ENCODE measurements at regions not wholly inside any gene's neighbourhood (a gene's known extent, or its start where the extent isn't known, plus 50 kb on each side); places are given as distances from the start of the nearest gene placed in this dataset.
"Not testable (repeated sequence)": the region's sequence is repeated elsewhere in the genome, so short reads cannot be mapped to it uniquely, and the experiment has no call there.

DNA sequence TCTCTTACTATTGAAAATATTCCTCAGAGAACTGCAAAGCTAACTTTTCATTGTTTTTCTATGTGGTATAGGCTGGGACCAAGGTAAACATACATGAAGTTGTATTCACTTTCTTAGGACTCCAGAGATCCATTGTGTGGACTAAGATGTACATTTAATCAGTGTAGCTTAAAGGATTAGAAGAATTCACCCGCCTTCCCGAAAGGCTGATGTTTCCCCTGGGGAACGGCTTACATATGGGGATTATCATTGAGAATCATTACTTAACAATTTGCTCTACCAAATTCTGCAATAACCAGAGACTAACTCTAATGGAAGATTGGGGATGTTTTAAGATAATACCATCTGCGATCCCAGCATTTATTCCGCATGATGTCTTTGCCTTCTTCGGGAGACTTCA, 257.1 kb upstream of the KIAA1217 start:
- in situ Hi-C loops (cut with HindIII; ENCODE audit: low pct_unique_long_range_greater_than_20kb, low sequenced_read_pairs), result no loop called here

DNA sequence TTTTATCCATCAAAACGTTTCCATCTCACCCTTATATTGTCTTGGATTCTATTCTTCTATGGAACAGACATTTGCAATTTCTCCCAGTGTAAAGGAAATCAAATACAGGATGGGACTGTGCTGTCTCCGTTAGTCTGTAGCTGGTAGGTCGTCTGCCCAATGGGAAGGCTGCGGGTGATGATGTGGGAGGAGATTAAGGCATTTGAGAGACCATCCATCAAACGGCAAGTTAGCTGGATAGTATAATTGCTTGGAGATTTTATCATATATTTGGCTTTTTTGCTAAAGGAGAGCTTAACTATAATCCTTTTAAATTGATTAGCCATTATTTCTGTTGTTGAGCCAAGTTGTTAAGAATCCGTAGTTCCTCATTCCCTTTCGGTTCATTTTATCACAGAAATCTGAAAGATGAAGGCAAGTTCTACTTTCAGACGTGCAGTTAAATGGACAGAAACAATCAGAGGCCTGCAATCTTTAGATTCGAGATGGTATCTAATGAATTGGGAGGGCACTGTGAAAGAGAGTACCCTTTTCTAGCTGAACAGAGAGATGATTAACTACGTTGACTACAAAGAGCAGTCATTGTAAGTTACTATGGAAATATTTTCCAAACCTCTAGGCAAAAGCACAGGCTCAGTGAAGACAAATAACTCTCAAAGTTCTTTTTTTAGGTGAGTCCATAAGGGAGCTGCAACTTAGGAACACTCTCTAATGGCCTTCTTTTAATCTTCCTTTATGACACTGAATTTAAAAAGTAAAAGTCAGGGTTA, 253.3 kb upstream of the KIAA1217 start:
- in situ Hi-C loops (cut with HindIII; ENCODE audit: low pct_unique_long_range_greater_than_20kb, low sequenced_read_pairs), result no loop called here
- DNase-seq (ENCODE audit: low read depth, low spot score), result no peak

More for the DNA sequence above, 257.1 kb upstream of the KIAA1217 start:
- no peak for DNase-seq (ENCODE audit: low read depth, low spot score)

- no peak for DNase-seq (ENCODE audit: low read depth, low spot score)
- in situ Hi-C loops (cut with HindIII; ENCODE audit: low pct_unique_long_range_greater_than_20kb, low sequenced_read_pairs), result no loop called here
These were observed 243.8 kb upstream of the KIAA1217 start for GRCh38 chr10:23965123-23965522.

DNA sequence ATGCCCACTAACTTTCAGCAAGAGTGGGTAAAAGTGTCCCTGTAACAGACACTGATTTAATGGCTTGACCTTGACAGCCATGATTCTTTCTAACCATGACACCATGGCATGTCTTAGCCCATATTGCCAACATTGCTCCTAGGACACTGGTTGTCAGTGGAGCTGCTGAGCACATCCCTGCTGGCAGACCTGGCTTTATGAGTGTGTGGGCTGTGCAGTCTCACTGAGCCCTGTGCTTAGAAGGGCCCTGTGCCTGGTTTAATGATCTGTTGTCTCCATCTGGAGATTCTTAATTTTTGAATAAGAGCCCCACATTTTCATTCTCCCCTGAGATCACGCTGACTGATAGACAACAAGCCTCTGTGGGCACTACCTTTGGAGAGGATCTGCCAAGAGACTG, 243.1 kb upstream of the KIAA1217 start:
- in situ Hi-C loops (cut with HindIII; ENCODE audit: low pct_unique_long_range_greater_than_20kb, low sequenced_read_pairs), result no loop called here
- no peak for DNase-seq (ENCODE audit: low read depth, low spot score)

- no peak for DNase-seq (ENCODE audit: low read depth, low spot score)
- in situ Hi-C loops (cut with HindIII; ENCODE audit: low pct_unique_long_range_greater_than_20kb, low sequenced_read_pairs), result no loop called here
These were observed 242.4 kb upstream of the KIAA1217 start for GRCh38 chr10:23966504-23967051.

DNA sequence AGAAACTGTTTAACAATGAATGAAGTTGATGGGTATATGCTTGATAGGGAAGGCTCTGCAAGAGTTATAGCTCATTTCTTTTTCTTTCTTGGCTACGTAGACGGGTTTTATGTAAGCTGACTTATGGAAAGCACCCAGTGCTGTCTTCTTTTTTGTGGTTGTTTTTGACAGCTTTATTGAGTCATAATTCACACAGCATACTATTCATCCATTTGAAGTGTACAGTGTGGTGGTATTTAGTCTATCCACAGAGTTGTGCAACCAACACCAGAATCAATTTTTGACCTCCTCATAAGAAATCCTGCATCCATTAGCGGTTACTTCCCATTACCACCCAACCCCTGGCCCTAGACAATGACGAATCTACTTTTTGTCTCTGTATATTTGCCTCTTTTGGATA, 240.6 kb upstream of the KIAA1217 start:
- peak; percentile 20 for DNase-seq (ENCODE audit: low read depth, low spot score)
- in situ Hi-C loops (cut with HindIII; ENCODE audit: low pct_unique_long_range_greater_than_20kb, low sequenced_read_pairs), result no loop called here

GRCh38 chr10:23974746-23975272, 234.1 kb upstream of the KIAA1217 start:
- DNase-seq (ENCODE audit: low read depth, low spot score), result no peak
- in situ Hi-C loops (cut with HindIII; ENCODE audit: low pct_unique_long_range_greater_than_20kb, low sequenced_read_pairs), result no loop called here

GRCh38 chr10:23975431-23975830, 233.5 kb upstream of the KIAA1217 start:
- in situ Hi-C loops (cut with HindIII; ENCODE audit: low pct_unique_long_range_greater_than_20kb, low sequenced_read_pairs), result no loop called here
- no peak for DNase-seq (ENCODE audit: low read depth, low spot score)

DNA sequence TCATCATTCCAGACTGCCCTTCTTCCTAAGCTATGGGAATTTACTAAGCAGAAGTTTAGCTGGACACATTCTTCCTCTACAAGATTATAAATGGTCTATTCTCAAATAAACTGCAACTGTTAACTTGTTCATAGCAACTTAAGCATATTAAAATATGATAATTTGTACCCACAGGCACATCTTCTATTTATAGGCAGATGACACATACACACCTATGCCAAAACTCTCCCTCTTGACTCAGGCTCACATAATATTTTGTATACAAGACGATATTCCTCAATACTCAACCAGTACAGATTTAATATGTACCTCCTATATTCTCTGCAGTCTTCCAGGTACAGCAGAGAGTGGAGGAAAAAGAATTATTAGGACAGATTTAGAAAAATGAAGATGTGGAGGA, 232.7 kb upstream of the KIAA1217 start:
- DNase-seq (ENCODE audit: low read depth, low spot score), result no peak
- in situ Hi-C loops (cut with HindIII; ENCODE audit: low pct_unique_long_range_greater_than_20kb, low sequenced_read_pairs), result no loop called here

DNA sequence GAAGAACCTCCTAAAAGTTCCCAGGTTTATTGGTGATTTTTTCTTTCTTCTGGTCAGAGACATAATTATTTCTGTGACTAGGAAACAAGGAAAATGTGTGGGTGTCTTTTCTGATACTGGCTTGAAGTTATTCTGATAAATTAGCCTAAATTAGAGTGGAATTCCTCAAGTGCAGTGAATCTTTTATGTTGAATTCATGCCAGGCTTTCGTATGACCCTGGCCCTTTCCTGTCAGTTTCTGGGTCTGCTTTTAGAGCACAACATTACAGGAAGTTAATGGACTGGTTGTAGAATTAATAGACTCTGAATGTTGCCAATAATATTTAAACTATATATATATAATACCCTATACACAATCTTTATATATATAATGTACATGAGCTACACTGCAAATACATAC, 230.6 kb upstream of the KIAA1217 start:
- DNase-seq (ENCODE audit: low read depth, low spot score), result no peak
- in situ Hi-C loops (cut with HindIII; ENCODE audit: low pct_unique_long_range_greater_than_20kb, low sequenced_read_pairs), result no loop called here

GRCh38 chr10:23980094-23980493, 228.8 kb upstream of the KIAA1217 start:
- DNase-seq (ENCODE audit: low read depth, low spot score), result no peak
- in situ Hi-C loops (cut with HindIII; ENCODE audit: low pct_unique_long_range_greater_than_20kb, low sequenced_read_pairs), result no loop called here

GRCh38 chr10:23981520-23982309, 227.2 kb upstream of the KIAA1217 start:
- in situ Hi-C loops (cut with HindIII; ENCODE audit: low pct_unique_long_range_greater_than_20kb, low sequenced_read_pairs), result no loop called here
- DNase-seq (ENCODE audit: low read depth, low spot score), result peak; percentile 1

DNA sequence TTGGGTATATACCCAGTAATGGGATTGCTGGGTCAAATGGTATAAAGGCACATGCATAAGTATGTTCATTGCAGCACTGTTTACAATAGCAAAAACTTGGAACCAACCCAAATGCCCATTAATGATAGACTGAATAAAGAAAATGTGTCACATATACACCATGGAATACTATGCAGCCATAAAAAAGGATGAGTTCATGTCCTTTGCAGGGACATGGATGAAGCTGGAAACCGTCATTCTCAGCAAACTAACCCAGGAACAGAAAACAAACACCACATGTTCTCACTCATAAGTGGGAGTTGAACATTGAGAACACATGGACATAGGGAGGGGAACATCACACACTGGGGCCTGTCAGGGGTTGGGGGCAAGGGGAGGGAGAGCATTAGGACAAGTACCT, 224.5 kb upstream of the KIAA1217 start:
- in situ Hi-C loops (cut with HindIII; ENCODE audit: low pct_unique_long_range_greater_than_20kb, low sequenced_read_pairs); DNase-seq (ENCODE audit: low read depth, low spot score): not testable (repeated sequence)

DNA sequence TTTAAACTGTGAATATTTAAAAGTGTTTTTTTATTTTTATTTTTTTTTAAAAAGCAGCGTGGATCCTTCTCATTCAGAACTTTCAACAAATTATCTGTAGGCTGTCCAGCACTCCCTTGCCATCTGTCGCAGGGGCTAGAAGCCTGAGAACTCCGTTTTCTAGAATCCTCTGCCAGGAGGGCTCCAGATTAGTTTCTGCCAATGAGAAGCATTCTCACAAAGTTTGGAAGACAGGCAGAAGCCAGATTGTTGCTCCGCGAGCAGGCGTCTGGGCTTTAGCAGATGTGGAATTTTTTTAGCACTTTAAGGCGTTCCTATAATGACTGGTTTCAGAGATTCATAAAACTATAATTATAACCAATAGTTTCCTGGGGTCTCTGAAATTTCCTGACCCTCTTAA, 220.9 kb upstream of the KIAA1217 start:
- in situ Hi-C loops (cut with HindIII; ENCODE audit: low pct_unique_long_range_greater_than_20kb, low sequenced_read_pairs), result no loop called here
- no peak for DNase-seq (ENCODE audit: low read depth, low spot score)

DNA sequence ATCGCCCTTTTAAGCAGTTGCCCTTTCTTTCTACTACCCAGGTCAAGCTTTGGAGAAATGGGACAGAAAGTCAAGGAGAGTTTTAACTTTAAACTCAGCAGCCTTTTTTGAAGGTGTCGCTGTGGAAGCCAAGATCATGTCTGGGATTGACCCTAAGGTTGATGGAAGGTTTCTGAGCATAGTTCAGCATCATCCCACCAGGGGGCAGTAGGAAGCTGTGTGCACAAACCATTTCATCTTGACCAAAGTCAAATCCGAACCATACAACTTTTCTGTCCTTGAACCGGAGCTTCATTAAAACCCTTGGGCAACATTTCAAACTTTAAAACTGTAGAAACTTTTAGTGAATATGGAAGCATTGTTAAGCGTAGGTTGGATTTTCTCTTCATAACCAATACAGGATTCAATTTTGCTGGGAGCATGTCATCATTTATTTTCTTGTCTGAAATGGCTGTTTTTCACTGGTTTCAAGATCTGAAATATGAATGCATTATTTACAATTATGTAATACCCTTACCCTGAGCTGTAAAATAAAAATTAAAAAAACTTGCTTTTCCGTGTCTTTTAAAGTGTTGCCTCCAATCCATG, 214.4 kb upstream of the KIAA1217 start:
- in situ Hi-C loops (cut with HindIII; ENCODE audit: low pct_unique_long_range_greater_than_20kb, low sequenced_read_pairs), result no loop called here
- DNase-seq (ENCODE audit: low read depth, low spot score), result peak; percentile 68

DNA sequence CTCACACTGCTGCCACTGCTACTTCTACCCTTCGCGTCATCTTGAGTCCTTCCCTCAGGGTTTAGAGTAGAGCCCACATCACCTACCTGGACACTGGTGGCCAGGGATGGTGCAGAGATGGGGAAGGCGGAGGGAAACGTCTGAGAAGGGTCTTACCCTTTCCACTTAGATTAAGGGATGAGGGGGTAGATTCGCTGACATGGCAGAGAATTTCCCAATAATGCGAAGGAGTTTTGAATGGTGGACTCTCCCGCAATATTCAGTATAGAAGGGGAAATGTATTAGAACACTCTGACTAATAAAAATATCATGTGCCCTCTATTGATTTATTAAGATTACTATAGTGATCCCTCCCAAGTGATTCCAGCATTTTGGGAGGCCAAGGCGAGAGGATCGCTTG, 209.5 kb upstream of the KIAA1217 start:
- no peak for DNase-seq (ENCODE audit: low read depth, low spot score)
- in situ Hi-C loops (cut with HindIII; ENCODE audit: low pct_unique_long_range_greater_than_20kb, low sequenced_read_pairs), result no loop called here

DNA sequence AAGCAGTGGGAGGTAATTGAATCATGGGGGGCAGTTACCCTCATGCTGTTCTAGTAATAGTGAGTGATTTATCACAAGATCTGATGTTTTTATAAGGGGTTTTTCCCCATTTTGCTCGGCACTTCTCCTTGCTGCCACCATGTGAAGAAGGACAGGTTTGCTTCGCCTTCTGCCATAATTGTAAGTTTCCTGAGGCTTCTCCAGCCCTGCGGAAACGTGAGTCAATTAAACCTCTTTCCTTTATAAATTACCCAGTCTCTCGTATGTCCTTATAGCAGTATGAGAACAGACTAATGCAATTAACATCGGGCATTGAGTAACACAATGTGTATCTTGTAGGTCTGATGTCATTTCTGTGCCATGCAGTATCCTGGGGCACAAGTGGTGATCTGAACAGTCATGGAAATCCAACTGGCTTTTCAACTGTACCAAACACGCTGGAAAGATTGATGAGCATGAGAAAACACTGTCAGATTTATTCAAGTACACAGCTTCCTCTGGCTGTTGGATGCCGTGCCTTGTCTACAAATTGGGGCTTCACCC, 208.6 kb upstream of the KIAA1217 start:
- no peak for DNase-seq (ENCODE audit: low read depth, low spot score)
- in situ Hi-C loops (cut with HindIII; ENCODE audit: low pct_unique_long_range_greater_than_20kb, low sequenced_read_pairs), result no loop called here

- in situ Hi-C loops (cut with HindIII; ENCODE audit: low pct_unique_long_range_greater_than_20kb, low sequenced_read_pairs), result no loop called here
- no peak for DNase-seq (ENCODE audit: low read depth, low spot score)
These were observed 202.2 kb upstream of the KIAA1217 start for GRCh38 chr10:24006741-24007140.
